Testis (tissue), 2 donors: ENCODE measurements at regions not wholly inside any gene's neighbourhood (a gene's known extent, or its start where the extent isn't known, plus 50 kb on each side); places are given as distances from the start of the nearest gene placed in this dataset.

Source experiments
- POLR2A ChIP-seq: fragments of 450-650 bp; IDR thresholded peaks from one replicate; pipeline ENCODE4 v1.6.1; 2017; ENCODE audit warnings: antibody characterized with exemption, mild to moderate bottlenecking, moderate library complexity
- TF ChIP-seq, protein P1 (sequence below), 3 experiments: fragments of 450-650 bp in 2 of 3; fragments of 200-600 bp in 1 of 3; sonication (generic) in 1 of 3; IDR thresholded peaks; one replicate each; pipeline ENCODE4 v1.5.1; 2016 to 2019; ENCODE audit warnings: antibody characterized with exemption in 3 of 3, mild to moderate bottlenecking in 2 of 3, moderate library complexity in 1 of 3

- TF ChIP-seq, protein P1, sequence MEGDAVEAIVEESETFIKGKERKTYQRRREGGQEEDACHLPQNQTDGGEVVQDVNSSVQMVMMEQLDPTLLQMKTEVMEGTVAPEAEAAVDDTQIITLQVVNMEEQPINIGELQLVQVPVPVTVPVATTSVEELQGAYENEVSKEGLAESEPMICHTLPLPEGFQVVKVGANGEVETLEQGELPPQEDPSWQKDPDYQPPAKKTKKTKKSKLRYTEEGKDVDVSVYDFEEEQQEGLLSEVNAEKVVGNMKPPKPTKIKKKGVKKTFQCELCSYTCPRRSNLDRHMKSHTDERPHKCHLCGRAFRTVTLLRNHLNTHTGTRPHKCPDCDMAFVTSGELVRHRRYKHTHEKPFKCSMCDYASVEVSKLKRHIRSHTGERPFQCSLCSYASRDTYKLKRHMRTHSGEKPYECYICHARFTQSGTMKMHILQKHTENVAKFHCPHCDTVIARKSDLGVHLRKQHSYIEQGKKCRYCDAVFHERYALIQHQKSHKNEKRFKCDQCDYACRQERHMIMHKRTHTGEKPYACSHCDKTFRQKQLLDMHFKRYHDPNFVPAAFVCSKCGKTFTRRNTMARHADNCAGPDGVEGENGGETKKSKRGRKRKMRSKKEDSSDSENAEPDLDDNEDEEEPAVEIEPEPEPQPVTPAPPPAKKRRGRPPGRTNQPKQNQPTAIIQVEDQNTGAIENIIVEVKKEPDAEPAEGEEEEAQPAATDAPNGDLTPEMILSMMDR (IDR thresholded peaks at IDR 0.05) = no peak
- TF ChIP-seq POLR2A = no peak
Measured at GRCh38 chr14:38887696-38888095, 215.3 kb downstream of the SEC23A start.
